ENCODE measurements at regions not wholly inside any gene's neighbourhood (a gene's known extent, or its start where the extent isn't known, plus 50 kb on each side); places are given as distances from the start of the nearest gene placed in this dataset.

GRCh38 chr1:114335273-114335672 lies 175.7 kb downstream of the TRIM33 start:
- TF ChIP-seq, protein P1, sequence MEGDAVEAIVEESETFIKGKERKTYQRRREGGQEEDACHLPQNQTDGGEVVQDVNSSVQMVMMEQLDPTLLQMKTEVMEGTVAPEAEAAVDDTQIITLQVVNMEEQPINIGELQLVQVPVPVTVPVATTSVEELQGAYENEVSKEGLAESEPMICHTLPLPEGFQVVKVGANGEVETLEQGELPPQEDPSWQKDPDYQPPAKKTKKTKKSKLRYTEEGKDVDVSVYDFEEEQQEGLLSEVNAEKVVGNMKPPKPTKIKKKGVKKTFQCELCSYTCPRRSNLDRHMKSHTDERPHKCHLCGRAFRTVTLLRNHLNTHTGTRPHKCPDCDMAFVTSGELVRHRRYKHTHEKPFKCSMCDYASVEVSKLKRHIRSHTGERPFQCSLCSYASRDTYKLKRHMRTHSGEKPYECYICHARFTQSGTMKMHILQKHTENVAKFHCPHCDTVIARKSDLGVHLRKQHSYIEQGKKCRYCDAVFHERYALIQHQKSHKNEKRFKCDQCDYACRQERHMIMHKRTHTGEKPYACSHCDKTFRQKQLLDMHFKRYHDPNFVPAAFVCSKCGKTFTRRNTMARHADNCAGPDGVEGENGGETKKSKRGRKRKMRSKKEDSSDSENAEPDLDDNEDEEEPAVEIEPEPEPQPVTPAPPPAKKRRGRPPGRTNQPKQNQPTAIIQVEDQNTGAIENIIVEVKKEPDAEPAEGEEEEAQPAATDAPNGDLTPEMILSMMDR (IDR thresholded peaks at IDR 0.05; ENCODE audit: unreplicated experiment) = no peak
- intact Hi-C loops (cut with micrococcal nuclease) = no loop called here
- BruUV-seq (replicated peaks) = no TSS peak
- POLR2A ChIA-PET = interaction anchor here (0.5 kb wide), 1 partner anchor 109 kb away, joined by 3 read pairs; no protein-coding TSS in a partner anchor
- CTCF ChIA-PET = interaction anchor here (0.9 kb wide), 1 partner anchor 12 kb away, joined by 3 read pairs; no protein-coding TSS in a partner anchor
- H3K36me3 Mint-ChIP-seq (ENCODE audit: insufficient read depth, unreplicated experiment) = no peaks in the 10 kb centered on the region
- H3K4me3 Mint-ChIP-seq (ENCODE audit: unreplicated experiment) = no peak overlapping the region
- DNase-seq (ENCODE audit: unreplicated experiment) = no peak
- H3K9me3 Mint-ChIP-seq (ENCODE audit: unreplicated experiment) = no peaks in the 10 kb centered on the region
- peaks cover 5% of the 10 kb centered on the region for H3K4me1 Mint-ChIP-seq (ENCODE audit: insufficient read depth, unreplicated experiment)
- H3K27me3 Mint-ChIP-seq (ENCODE audit: insufficient read depth, unreplicated experiment) = peaks cover 44% of the 10 kb centered on the region
- H3K27ac Mint-ChIP-seq (ENCODE audit: low read depth, unreplicated experiment) = no peak overlapping the region

GRCh38 chr1:114334297-114334696 lies 176.7 kb downstream of the TRIM33 start:
- TF ChIP-seq, protein P1 (IDR thresholded peaks at IDR 0.05; ENCODE audit: unreplicated experiment) = no peak
- peaks cover 54% of the 10 kb centered on the region for H3K27me3 Mint-ChIP-seq (ENCODE audit: insufficient read depth, unreplicated experiment)
- CTCF ChIA-PET = interaction anchor here (1.3 kb wide), 1 partner anchor 13 kb away, joined by 4 read pairs; no protein-coding TSS in a partner anchor
- intact Hi-C loops (cut with micrococcal nuclease) = no loop called here
- no peak overlapping the region for H3K27ac Mint-ChIP-seq (ENCODE audit: low read depth, unreplicated experiment)
- H3K4me3 Mint-ChIP-seq (ENCODE audit: unreplicated experiment) = no peak overlapping the region
- no TSS peak for BruUV-seq (replicated peaks)
- H3K36me3 Mint-ChIP-seq (ENCODE audit: insufficient read depth, unreplicated experiment) = no peaks in the 10 kb centered on the region
- no peak for DNase-seq (ENCODE audit: unreplicated experiment)
- no peaks in the 10 kb centered on the region for H3K9me3 Mint-ChIP-seq (ENCODE audit: unreplicated experiment)
- peaks cover 5% of the 10 kb centered on the region for H3K4me1 Mint-ChIP-seq (ENCODE audit: insufficient read depth, unreplicated experiment)
- POLR2A ChIA-PET = interaction anchor here (1.3 kb wide), 2 partner anchors 9 to 13 kb away, joined by 3 to 4 read pairs; no protein-coding TSS in a partner anchor

DNA sequence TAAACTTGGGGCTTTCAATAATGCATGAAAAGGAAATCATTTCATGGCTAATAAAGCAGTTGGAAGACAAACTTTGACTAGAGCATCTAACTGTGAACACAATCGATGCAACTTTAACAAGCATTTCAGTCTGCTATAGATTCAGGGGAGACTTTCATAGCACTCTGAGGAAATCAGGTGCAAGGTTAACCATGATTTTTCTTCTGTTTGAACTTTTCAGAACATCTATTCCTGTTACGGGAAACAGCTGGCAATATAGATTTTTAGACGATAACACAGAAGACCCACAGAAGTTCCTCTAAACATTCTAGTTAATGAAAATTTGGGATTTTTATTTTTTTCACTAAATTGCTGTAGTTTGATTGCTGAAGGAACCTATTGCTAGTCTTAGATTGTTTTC lies 177.3 kb downstream of the TRIM33 start:
- BruUV-seq (replicated peaks) = no TSS peak
- H3K36me3 Mint-ChIP-seq (ENCODE audit: insufficient read depth, unreplicated experiment) = no peaks in the 10 kb centered on the region
- intact Hi-C loops (cut with micrococcal nuclease) = no loop called here

DNA sequence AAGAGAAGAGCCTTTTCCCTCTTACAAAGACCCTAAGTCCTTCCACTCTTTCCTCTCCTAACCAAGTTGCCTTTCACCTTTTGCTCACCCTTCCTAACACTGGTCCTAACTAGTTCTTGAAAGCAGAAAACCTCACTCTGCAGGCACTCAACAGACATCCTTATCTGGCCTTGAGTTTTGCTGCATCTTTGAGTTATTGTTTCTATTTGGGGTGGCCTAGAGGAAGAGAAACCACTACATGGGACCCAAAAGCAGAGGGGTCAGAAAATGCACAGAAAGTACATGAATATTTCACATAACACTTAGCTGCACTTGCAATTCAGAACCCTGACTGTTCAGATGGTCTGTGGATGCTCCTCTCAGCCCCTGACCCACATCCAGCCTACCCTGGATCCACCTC lies 178.3 kb upstream of the SYT6 start:
- Mint-ChIP-seq H3K27ac (ENCODE audit: low read depth, unreplicated experiment) (no peak overlapping the region), H3K36me3 (ENCODE audit: insufficient read depth, unreplicated experiment) (no peaks in the 10 kb centered on the region), H3K27me3 (ENCODE audit: insufficient read depth, unreplicated experiment) (peaks cover 65% of the 10 kb centered on the region), H3K4me3 (ENCODE audit: unreplicated experiment) (no peak overlapping the region), H3K4me1 (ENCODE audit: insufficient read depth, unreplicated experiment) (peaks cover 5% of the 10 kb centered on the region), H3K9me3 (ENCODE audit: unreplicated experiment) (no peaks in the 10 kb centered on the region)
- intact Hi-C loops (cut with micrococcal nuclease) = no loop called here
- no peak for DNase-seq (ENCODE audit: unreplicated experiment)
- BruUV-seq (replicated peaks) = no TSS peak
- POLR2A ChIA-PET = no interaction called here
- TF ChIP-seq, protein P1 (IDR thresholded peaks at IDR 0.05; ENCODE audit: unreplicated experiment) = no peak
- CTCF ChIA-PET = interaction anchor here (0.6 kb wide), 1 partner anchor 87 kb away, joined by 6 read pairs; no protein-coding TSS in a partner anchor

More for the DNA sequence above, 177.3 kb downstream of the TRIM33 start:
- ChIA-PET POLR2A (interaction anchor here (1.3 kb wide), 2 partner anchors 9 to 13 kb away, joined by 3 to 4 read pairs; no protein-coding TSS in a partner anchor), CTCF (interaction anchor here (1.3 to 1.4 kb wide), 2 partner anchors 12 to 13 kb away, joined by 3 to 4 read pairs; no protein-coding TSS in a partner anchor)
- H3K27ac Mint-ChIP-seq (ENCODE audit: low read depth, unreplicated experiment) = no peak overlapping the region
- H3K4me1 Mint-ChIP-seq (ENCODE audit: insufficient read depth, unreplicated experiment) = peaks cover 5% of the 10 kb centered on the region
- H3K27me3 Mint-ChIP-seq (ENCODE audit: insufficient read depth, unreplicated experiment) = peaks cover 60% of the 10 kb centered on the region
- no peak for DNase-seq (ENCODE audit: unreplicated experiment)
- H3K4me3 Mint-ChIP-seq (ENCODE audit: unreplicated experiment) = no peak overlapping the region
- TF ChIP-seq, protein P1 (IDR thresholded peaks at IDR 0.05; ENCODE audit: unreplicated experiment) = no peak
- H3K9me3 Mint-ChIP-seq (ENCODE audit: unreplicated experiment) = no peaks in the 10 kb centered on the region

All from MCF 10A (cell line).